ENCODE measurements at regions not wholly inside any gene's neighbourhood (a gene's known extent, or its start where the extent isn't known, plus 50 kb on each side); places are given as distances from the start of the nearest gene placed in this dataset.
A peak's percentile ranks its signal among the peaks of the same experiment; 100 is the strongest.
"Not testable (repeated sequence)": the region's sequence is repeated elsewhere in the genome, so short reads cannot be mapped to it uniquely, and the experiment has no call there.

DNA sequence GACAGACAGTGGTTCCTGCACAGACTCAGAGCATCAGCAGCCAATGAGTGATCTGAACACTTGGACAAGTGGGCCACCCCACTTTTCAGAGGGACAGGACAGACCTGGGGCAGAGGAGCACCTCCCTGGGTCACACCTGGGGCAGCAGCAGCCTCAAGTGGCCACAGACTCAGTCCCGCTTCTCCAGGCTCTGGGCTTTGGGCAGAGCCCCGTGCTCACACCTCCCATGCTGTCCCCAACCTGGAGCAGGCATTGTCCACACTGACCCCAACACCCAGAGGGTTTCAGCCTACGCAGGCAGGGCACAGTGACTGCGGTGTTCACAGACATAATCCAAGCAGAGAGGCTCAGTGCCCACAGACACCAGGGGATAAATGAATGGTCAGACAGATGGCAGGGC is 135.5 kb upstream of the SFSWAP start:
- DNase-seq (no peak), ATAC-seq (peak in 1 of 4 donors; percentile 29)
- H3K9me3 ChIP-seq: no peaks in the 10 kb centered on the region
- 67 to 93% (median 87%) methylated on average over 2 to 4 of the region's 4 CpGs for WGBS, 4 donors
- H3K27ac ChIP-seq: no peak overlapping the region
- H3K4me3 ChIP-seq: no peak overlapping the region
- TF ChIP-seq, protein P1, sequence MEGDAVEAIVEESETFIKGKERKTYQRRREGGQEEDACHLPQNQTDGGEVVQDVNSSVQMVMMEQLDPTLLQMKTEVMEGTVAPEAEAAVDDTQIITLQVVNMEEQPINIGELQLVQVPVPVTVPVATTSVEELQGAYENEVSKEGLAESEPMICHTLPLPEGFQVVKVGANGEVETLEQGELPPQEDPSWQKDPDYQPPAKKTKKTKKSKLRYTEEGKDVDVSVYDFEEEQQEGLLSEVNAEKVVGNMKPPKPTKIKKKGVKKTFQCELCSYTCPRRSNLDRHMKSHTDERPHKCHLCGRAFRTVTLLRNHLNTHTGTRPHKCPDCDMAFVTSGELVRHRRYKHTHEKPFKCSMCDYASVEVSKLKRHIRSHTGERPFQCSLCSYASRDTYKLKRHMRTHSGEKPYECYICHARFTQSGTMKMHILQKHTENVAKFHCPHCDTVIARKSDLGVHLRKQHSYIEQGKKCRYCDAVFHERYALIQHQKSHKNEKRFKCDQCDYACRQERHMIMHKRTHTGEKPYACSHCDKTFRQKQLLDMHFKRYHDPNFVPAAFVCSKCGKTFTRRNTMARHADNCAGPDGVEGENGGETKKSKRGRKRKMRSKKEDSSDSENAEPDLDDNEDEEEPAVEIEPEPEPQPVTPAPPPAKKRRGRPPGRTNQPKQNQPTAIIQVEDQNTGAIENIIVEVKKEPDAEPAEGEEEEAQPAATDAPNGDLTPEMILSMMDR (IDR thresholded peaks at IDR 0.05): no peak
- no peak for TF ChIP-seq POLR2A (IDR thresholded peaks at IDR 0.05)
- peaks cover 9 to 68% (median 23%) of the 10 kb centered on the region in 9 donors for H3K27me3 ChIP-seq
- intact Hi-C loops (cut with DNase I): no loop called here
- no peaks in the 10 kb centered on the region for H3K36me3 ChIP-seq
- H3K4me1 ChIP-seq: no peaks in the 10 kb centered on the region

DNA sequence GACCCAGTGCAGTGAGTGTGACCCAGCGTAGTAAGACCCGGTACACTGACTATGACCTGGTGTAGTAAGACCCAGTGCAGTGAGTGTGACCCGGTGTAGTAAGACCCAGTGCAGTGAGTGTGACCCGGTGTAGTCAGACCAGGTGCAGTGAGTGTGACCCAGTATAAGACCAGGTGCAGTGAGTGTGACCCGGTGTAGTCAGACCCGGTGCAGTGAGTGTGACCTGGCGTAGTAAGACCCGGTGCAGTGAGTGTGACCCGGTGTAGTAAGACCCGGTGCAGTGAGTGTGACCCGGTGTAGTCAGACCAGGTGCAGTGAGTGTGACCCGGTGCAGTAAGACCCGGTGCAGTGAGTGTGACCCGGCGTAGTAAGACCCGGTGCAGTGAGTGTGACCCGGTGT is 134.2 kb upstream of the SFSWAP start:
- H3K27me3 ChIP-seq: peaks cover 9 to 55% (median 20%) of the 10 kb centered on the region in 9 donors
- 73 to 95% (median 84%) methylated on average over 13 to 17 of the region's 17 CpGs for whole genome bisulfite sequencing, 4 donors
- peak in 1 of 5 donors; percentile 43 for DNase-seq
- H3K27ac ChIP-seq; H3K9me3 ChIP-seq; intact Hi-C loops (cut with DNase I); H3K4me3 ChIP-seq; H3K4me1 ChIP-seq; H3K36me3 ChIP-seq; ATAC-seq: not testable (repeated sequence)

DNA sequence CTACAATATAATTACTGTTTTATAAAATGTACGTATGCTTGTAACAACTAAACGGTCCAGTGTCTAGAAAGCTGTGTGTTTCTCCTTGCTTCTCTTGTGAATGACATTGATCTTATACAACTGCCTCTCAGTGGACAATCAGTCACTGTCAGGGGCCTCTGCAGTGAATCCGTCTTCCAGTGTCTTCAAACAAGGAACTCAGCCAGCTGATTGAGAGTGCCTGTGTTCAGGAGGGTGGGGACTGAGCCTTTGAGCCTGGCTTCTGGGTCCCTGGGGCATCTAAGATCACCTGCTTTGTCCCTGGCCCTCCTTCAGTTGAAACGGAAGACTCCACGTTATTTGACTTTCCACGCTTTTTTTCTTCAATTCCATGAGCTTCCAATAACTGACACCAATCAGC is 133.1 kb upstream of the SFSWAP start:
- H3K36me3 ChIP-seq: no peaks in the 10 kb centered on the region
- H3K4me1 ChIP-seq: no peaks in the 10 kb centered on the region
- ATAC-seq: no peak
- DNase-seq: no peak
- no peaks in the 10 kb centered on the region for H3K9me3 ChIP-seq
- no peak overlapping the region for H3K27ac ChIP-seq
- WGBS, 4 donors: 61 to 72% (median 68%) methylated on average over 6 of the region's 6 CpGs
- H3K27me3 ChIP-seq: peaks cover 2 to 44% (median 12%) of the 10 kb centered on the region in 9 donors
- no peak overlapping the region for H3K4me3 ChIP-seq
- TF ChIP-seq, protein P1 (IDR thresholded peaks at IDR 0.05): no peak
- no peak for TF ChIP-seq POLR2A (IDR thresholded peaks at IDR 0.05)
- intact Hi-C loops (cut with DNase I): no loop called here

DNA sequence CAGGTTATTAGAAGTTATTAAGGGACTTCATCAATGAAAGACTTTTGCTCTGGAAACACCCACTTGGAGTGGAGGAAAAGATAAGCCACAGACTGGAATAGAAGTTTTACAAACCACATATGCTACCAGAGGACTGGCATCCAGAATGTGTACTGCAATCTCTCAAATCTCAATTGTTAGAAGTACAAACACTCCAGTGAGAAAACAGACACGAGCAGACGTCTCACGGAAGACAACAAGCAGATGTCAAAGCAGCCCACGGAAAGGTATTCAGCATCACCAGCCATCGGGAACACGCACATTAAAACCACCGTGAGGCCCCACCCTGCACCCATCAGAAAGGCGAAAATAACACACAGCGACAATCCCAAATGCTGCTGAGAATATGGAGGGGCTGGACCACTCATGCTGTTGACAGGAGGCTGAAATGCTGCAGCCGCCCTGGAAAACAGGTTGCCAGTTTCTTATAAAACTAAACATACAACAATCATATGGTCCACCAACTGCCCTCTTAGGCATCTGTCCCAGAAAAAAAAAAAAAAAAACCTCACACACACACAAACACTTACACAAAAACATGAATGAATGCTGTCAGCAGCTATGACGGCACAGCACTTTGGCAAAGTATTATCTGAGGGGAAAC is 131.9 kb upstream of the SFSWAP start:
- peaks cover 0 to 39% (median 12%) of the 10 kb centered on the region in 9 donors for H3K27me3 ChIP-seq
- 38 to 53% (median 45%) methylated on average over 11 of the region's 11 CpGs for WGBS, 4 donors
- TF ChIP-seq POLR2A (IDR thresholded peaks at IDR 0.05): no peak
- TF ChIP-seq, protein P1 (IDR thresholded peaks at IDR 0.05): no peak

More for the DNA sequence above, 131.9 kb upstream of the SFSWAP start:
- intact Hi-C loops (cut with DNase I): no loop called here
- Histone ChIP-seq H3K4me3 (no peak overlapping the region), H3K4me1 (no peaks in the 10 kb centered on the region), H3K9me3 (no peaks in the 10 kb centered on the region), H3K36me3 (no peaks in the 10 kb centered on the region), H3K27ac (no peak overlapping the region)
- no peak for DNase-seq
- no peak for ATAC-seq
